BJ (cell line): ENCODE measurements at regions not wholly inside any gene's neighbourhood (a gene's known extent, or its start where the extent isn't known, plus 50 kb on each side); places are given as distances from the start of the nearest gene placed in this dataset.

Experiments
- CTCF ChIA-PET: fragments of 350-600 bp; formaldehyde crosslinking; extraction: SDS; loops from one replicate; lab custom pipeline; 2021; ENCODE audit warnings: antibody characterized with exemption, inconsistent platforms; lab: Yijun Ruan, JAX
- POLR2A ChIA-PET: fragments of 300-600 bp; sonication (Branson Sonifier 250); formaldehyde crosslinking; extraction: SDS; loops from one replicate; lab custom pipeline; 2021; ENCODE audit warnings: antibody characterized with exemption; lab: Charles Lee
- DNase-seq: peaks from one replicate; pipeline ENCODE4 v3.0.0-alpha.2; 2011; ENCODE audit warnings: low read depth
- H3K27me3 ChIP-seq: 2 replicates; pipeline ENCODE4 v1.6.0; 2011; ENCODE audit warnings: low read length; ENCODE audit not compliant: control insufficient read depth, insufficient read depth
- H3K36me3 ChIP-seq: 2 replicates; pipeline ENCODE4 v1.5.1; 2011; ENCODE audit warnings: low read length; ENCODE audit not compliant: control insufficient read depth, insufficient read depth
- H3K4me3 ChIP-seq: 2 replicates; pipeline ENCODE4 v1.5.1; 2011; ENCODE audit warnings: low read depth, mild to moderate bottlenecking, control low read depth, low read length
- CTCF ChIP-seq: IDR thresholded peaks from 2 replicates; pipeline ENCODE4 v1.5.1; 2011; ENCODE audit warnings: low read depth, mild to moderate bottlenecking, control low read depth, inconsistent platforms, low read length, moderate library complexity; ENCODE audit not compliant: insufficient read depth

GRCh38 chr10:50936335-50936734 lies 50.9 kb upstream of the A1CF start:
- POLR2A ChIA-PET = no interaction called here
- Histone ChIP-seq H3K27me3 (peaks cover 3% of the 10 kb centered on the region), H3K4me3 (no peak overlapping the region), H3K36me3 (no peaks in the 10 kb centered on the region)
- CTCF ChIA-PET = interaction anchor here (0.7 kb wide), 1 partner anchor 16 kb away, joined by 3 read pairs; no protein-coding TSS in a partner anchor
- no peak for TF ChIP-seq CTCF
- DNase-seq = no peak

DNA sequence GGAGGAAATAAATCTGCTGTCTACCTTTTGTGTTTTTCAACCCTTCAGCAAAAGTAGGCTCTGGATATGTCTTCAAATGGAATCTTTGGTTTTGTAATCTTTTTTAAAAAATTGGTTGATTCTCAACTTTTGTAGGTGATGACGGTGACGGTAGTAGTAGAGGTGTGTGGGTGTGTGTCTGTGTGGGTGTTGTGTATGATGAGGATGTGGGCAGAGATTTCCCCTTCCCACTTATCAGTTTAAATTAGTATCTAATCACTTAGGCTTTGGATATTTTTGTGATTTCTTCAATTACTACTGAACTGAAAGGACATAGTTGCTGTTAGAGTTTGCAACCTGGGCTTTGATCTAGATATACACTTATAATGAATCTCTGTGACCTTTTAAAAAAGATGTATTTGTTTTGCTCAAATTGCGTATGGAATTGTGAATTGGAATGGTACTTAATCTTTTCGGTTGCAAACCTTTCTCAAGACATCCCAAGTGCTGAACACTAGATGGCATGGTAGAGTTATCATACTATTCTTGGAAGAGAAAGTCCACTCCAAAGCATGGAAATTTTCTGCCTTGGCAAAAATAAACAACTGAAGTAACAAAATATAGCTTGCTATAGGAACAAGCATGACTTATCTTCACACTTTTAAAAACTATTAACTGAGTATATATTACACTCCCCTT lies 51.9 kb upstream of the A1CF start:
- H3K27me3 ChIP-seq = no peaks in the 10 kb centered on the region
- ChIA-PET POLR2A (no interaction called here), CTCF (interaction anchor here (0.7 to 1.3 kb wide), 2 partner anchors 15 to 21 kb away, joined by 3 read pairs; no protein-coding TSS in a partner anchor)
- no peak overlapping the region for H3K4me3 ChIP-seq
- TF ChIP-seq CTCF = peak; percentile 73
- no peak for DNase-seq
- no peaks in the 10 kb centered on the region for H3K36me3 ChIP-seq

DNA sequence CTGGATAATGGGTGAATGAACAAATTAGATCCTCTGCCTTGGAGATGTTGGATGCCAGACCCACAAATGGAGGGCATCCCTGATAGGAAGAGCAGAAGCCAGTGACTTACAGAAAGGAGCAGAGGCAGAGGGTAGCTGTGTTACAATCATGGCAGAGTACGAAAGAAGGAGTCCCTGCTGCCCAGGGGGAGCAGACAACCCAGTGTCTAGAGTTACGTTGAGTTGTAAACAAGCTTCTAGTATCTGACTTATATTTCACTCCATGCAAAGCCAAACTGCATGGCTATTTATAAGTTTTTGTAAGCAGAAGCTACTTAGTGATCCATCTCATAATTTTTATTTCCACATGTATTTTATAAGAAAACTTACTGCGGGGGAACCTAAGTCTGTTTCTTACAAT lies 56.2 kb upstream of the A1CF start:
- Histone ChIP-seq H3K4me3 (no peak overlapping the region), H3K27me3 (no peaks in the 10 kb centered on the region), H3K36me3 (no peaks in the 10 kb centered on the region)
- no peak for TF ChIP-seq CTCF
- ChIA-PET CTCF (no interaction called here), POLR2A (no interaction called here)
- DNase-seq = no peak

- Histone ChIP-seq H3K36me3 (no peaks in the 10 kb centered on the region), H3K4me3 (no peak overlapping the region), H3K27me3 (no peaks in the 10 kb centered on the region)
- CTCF ChIA-PET = no interaction called here
- no peak for TF ChIP-seq CTCF
- DNase-seq = no peak
- POLR2A ChIA-PET = no interaction called here
Measured at GRCh38 chr10:50946991-50947781, 61.8 kb upstream of the A1CF start.

DNA sequence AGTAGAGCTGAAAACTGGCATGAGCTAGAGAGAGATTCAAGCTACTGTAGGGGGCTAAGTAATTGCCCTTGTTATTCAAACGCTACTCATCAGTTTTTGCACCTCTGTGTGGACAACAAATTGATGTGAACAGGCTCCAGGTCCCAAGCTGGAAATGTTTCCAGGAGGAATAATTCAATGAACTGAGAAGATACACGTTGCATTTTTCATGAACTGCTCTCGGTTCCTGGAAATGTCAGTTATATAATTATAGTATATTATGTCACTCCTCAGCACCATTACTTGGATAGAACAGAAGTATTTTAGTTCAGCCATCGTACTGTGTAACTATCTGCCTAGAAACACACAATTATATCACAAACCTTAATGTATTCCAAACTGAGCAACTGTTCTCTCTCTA lies 65.9 kb upstream of the A1CF start:
- no peak overlapping the region for H3K4me3 ChIP-seq
- ChIA-PET POLR2A (no interaction called here), CTCF (interaction anchor here (0.6 to 1.0 kb wide), 2 partner anchors 9 to 112 kb away, joined by 3 read pairs; no protein-coding TSS in a partner anchor)

More for the DNA sequence above, 65.9 kb upstream of the A1CF start:
- Histone ChIP-seq H3K27me3 (no peaks in the 10 kb centered on the region), H3K36me3 (no peaks in the 10 kb centered on the region)
- no peak for TF ChIP-seq CTCF
- no peak for DNase-seq
